RWPE1 (cell line): ENCODE measurements at regions not wholly inside any gene's neighbourhood (a gene's known extent, or its start where the extent isn't known, plus 50 kb on each side); places are given as distances from the start of the nearest gene placed in this dataset.
A peak's percentile ranks its signal among the peaks of the same experiment; 100 is the strongest.

Source experiments
- CTCF ChIA-PET: fragments of 350-600 bp; sonication (Branson Sonifier 250); formaldehyde crosslinking; extraction: SDS; loops from one replicate; lab custom pipeline; 2021; lab: Yijun Ruan, JAX
- POLR2A ChIA-PET: fragments of 400-600 bp; formaldehyde crosslinking; extraction: SDS; loops from one replicate; lab custom pipeline; 2020; ENCODE audit warnings: antibody characterized with exemption; ENCODE audit not compliant: low non-redundant PET; lab: Yijun Ruan, JAX
- DNase-seq: peaks from one replicate; pipeline ENCODE4 v3.0.0; 2012; ENCODE audit warnings: low spot score
- H3K27ac ChIP-seq: fragments of 450-650 bp; 2 replicates; pipeline ENCODE4 v1.5.1; 2017
- CTCF ChIP-seq: fragments of 450-650 bp; conservative IDR thresholded peaks from 2 replicates; pipeline ENCODE4 v1.5.1; 2017; ENCODE audit warnings: low read depth, mild to moderate bottlenecking

- peak; percentile 32 for DNase-seq
Measured at GRCh38 chr12:92608151-92609091, 94.4 kb upstream of the PLEKHG7 start.

GRCh38 chr12:92606956-92607355 lies 95.8 kb upstream of the PLEKHG7 start:
- no peak for DNase-seq
- CTCF ChIA-PET = interaction anchor here (0.6 to 0.8 kb wide), 2 partner anchors 463 to 873 kb away, joined by 3 to 5 read pairs; no protein-coding TSS in a partner anchor
- H3K27ac ChIP-seq = no peak overlapping the region
- POLR2A ChIA-PET = no interaction called here
- no peak for TF ChIP-seq CTCF

More at GRCh38 chr12:92608151-92609091, 94.4 kb upstream of the PLEKHG7 start:
- TF ChIP-seq CTCF = peak; percentile 67
- ChIA-PET CTCF (interaction anchor here (0.5 to 1.1 kb wide), 9 partner anchors 29 to 1231 kb away, joined by 3 to 9 read pairs (median 4); no protein-coding TSS in a partner anchor), POLR2A (no interaction called here)
- H3K27ac ChIP-seq = no peak overlapping the region

- DNase-seq = no peak
- ChIA-PET CTCF (no interaction called here), POLR2A (no interaction called here)
- H3K27ac ChIP-seq = no peak overlapping the region
- TF ChIP-seq CTCF = no peak
Measured at GRCh38 chr12:92605621-92606170, 97.1 kb upstream of the PLEKHG7 start.

- ChIA-PET CTCF (no interaction called here), POLR2A (no interaction called here)
- DNase-seq = no peak
- H3K27ac ChIP-seq = no peak overlapping the region
- no peak for TF ChIP-seq CTCF
Measured at GRCh38 chr12:92604786-92605185, 98.0 kb upstream of the PLEKHG7 start.

GRCh38 chr12:92603741-92604432 lies 98.9 kb upstream of the PLEKHG7 start:
- no peak for DNase-seq
- CTCF ChIA-PET = interaction anchor here (0.7 kb wide), 1 partner anchor 1222 kb away, joined by 4 read pairs; no protein-coding TSS in a partner anchor
- POLR2A ChIA-PET = no interaction called here
- H3K27ac ChIP-seq = no peak overlapping the region
- TF ChIP-seq CTCF = no peak
